Activated CD4-positive, alpha-beta T cell treated with anti-CD3 and anti-CD28 coated beads, Interleukin-2, amount 50 U/mL, for 1 hour (primary cell): ENCODE measurements at regions not wholly inside any gene's neighbourhood (a gene's known extent, or its start where the extent isn't known, plus 50 kb on each side); places are given as distances from the start of the nearest gene placed in this dataset.

Experiments used
- DNase-seq: peaks from one replicate; pipeline ENCODE4 v3.0.0-alpha.2; 2020

- DNase-seq, result no peak
These were observed 197.3 kb downstream of the PTEN start for GRCh38 chr10:88060762-88061161.

- no peak for DNase-seq
These were observed 199.0 kb downstream of the PTEN start for GRCh38 chr10:88062385-88062784.

GRCh38 chr10:88062798-88063472 is 199.5 kb downstream of the PTEN start:
- no peak for DNase-seq

- DNase-seq, result no peak
These were observed 200.6 kb downstream of the PTEN start for GRCh38 chr10:88063861-88064557.

- peak; percentile 8 for DNase-seq
These were observed 201.4 kb downstream of the PTEN start for GRCh38 chr10:88064608-88065382.

GRCh38 chr10:88065383-88066049 is 202.1 kb downstream of the PTEN start:
- DNase-seq, result no peak

- no peak for DNase-seq
These were observed 202.9 kb downstream of the PTEN start for GRCh38 chr10:88066319-88066718.

- no peak for DNase-seq
These were observed 203.5 kb downstream of the PTEN start for GRCh38 chr10:88066876-88067275.

GRCh38 chr10:88067737-88068136 is 204.3 kb downstream of the PTEN start:
- no peak for DNase-seq

GRCh38 chr10:88069338-88069737 is 205.9 kb downstream of the PTEN start:
- DNase-seq, result no peak

- DNase-seq, result no peak
These were observed 206.9 kb downstream of the PTEN start for GRCh38 chr10:88070080-88070880.

- no peak for DNase-seq
These were observed 208.5 kb downstream of the PTEN start for GRCh38 chr10:88071879-88072278.

- no peak for DNase-seq
These were observed 210.3 kb downstream of the PTEN start for GRCh38 chr10:88073682-88074081.

- no peak for DNase-seq
These were observed 211.5 kb downstream of the PTEN start for GRCh38 chr10:88074971-88075370.

GRCh38 chr10:88076027-88076880 is 212.8 kb downstream of the PTEN start:
- no peak for DNase-seq

- DNase-seq, result no peak
These were observed 214.6 kb downstream of the PTEN start for GRCh38 chr10:88077977-88078376.

- DNase-seq, result no peak
These were observed 216.8 kb downstream of the PTEN start for GRCh38 chr10:88080213-88080612.

GRCh38 chr10:88081457-88082054 is 218.1 kb downstream of the PTEN start:
- DNase-seq, result no peak

GRCh38 chr10:88082391-88082790 is 219.0 kb downstream of the PTEN start:
- DNase-seq, result no peak

- DNase-seq, result no peak
These were observed 219.6 kb downstream of the PTEN start for GRCh38 chr10:88082806-88083596.
